HCT116 (cell line): ENCODE measurements at regions not wholly inside any gene's neighbourhood (a gene's known extent, or its start where the extent isn't known, plus 50 kb on each side); places are given as distances from the start of the nearest gene placed in this dataset.

ENCODE experiments used
- ATAC-seq: fragments of 200-7000 bp; cut with Tn5 transposase; 2 replicates; pipeline ENCODE4 v1.9.1; 2020; ENCODE audit warnings: mild to moderate bottlenecking, moderate library complexity
- BruUV-seq: library from RNA; stranded (reverse); fragments of 400-500 nt; replicated peaks from 2 replicates; lab custom pipeline; 2021; lab: Mats Ljungman, UMichigan
- CTCF ChIA-PET: fragments of 300-600 bp; sonication (Branson Sonifier 250); formaldehyde crosslinking; loops from one replicate; lab custom pipeline; 2021; ENCODE audit warnings: antibody characterized with exemption; lab: Charles Lee
- POLR2A ChIA-PET: fragments of 300-600, 350-600 bp; sonication (Branson Sonifier 250); formaldehyde crosslinking; loops from one replicate; lab custom pipeline; 2021; ENCODE audit warnings: antibody characterized with exemption; lab: Charles Lee
- RAD21 ChIA-PET, 2 experiments: fragments of 300-600 bp; sonication (Branson Sonifier 250); formaldehyde crosslinking; loops; one replicate each; lab custom pipeline; 2023; ENCODE audit warnings: low total read pairs in 2 of 2; ENCODE audit not compliant: uncharacterized antibody in 2 of 2, unreplicated experiment in 2 of 2, low non-redundant PET in 1 of 2; lab: Charles Lee
- DNase-seq: peaks from one replicate; pipeline ENCODE4 v3.0.0-alpha.2; 2010; ENCODE audit warnings: low read depth, low spot score
- H2AFZ ChIP-seq: fragments of 200-600 bp; shearing (Covaris generic), sonication (generic); 2 replicates; pipeline ENCODE4 v1.6.1; 2017; ENCODE audit warnings: low read depth, mixed run types, mixed read lengths, antibody characterized with exemption, low read length; ENCODE audit not compliant: poor library complexity, severe bottlenecking
- H3K27ac ChIP-seq: 2 replicates; pipeline ENCODE4 v1.5.1; 2012; ENCODE audit warnings: low read depth, low read length
- H3K27me3 ChIP-seq: fragments of 200-600 bp; sonication (generic); 2 replicates; pipeline ENCODE4 v1.6.1; 2016; ENCODE audit warnings: mixed run types, low read length, mixed read lengths; ENCODE audit not compliant: insufficient read depth
- H3K36me3 ChIP-seq, 2 experiments: fragments of 200-500 bp in 1 of 2; fragments of 200-600 bp in 1 of 2; sonication (Bioruptor generic) in 1 of 2; sonication (generic) in 1 of 2; 2 replicates each; pipeline versions ENCODE4 v1.5.1 to v1.6.1; 2014 to 2016; ENCODE audit warnings: low read length in 2 of 2, inconsistent platforms in 1 of 2, mixed read lengths in 1 of 2, mixed run types in 1 of 2; ENCODE audit not compliant: insufficient read depth in 2 of 2, control insufficient read depth in 1 of 2
- H3K4me1 ChIP-seq, 2 experiments: fragments of 200-600 bp in 1 of 2; sonication (generic) in 1 of 2; 2 replicates each; pipeline versions ENCODE4 v1.5.1 to v1.6.1; 2012 to 2017; ENCODE audit warnings: low read length in 2 of 2, inconsistent platforms in 1 of 2, mild to moderate bottlenecking in 1 of 2, mixed read lengths in 1 of 2, mixed run types in 1 of 2, moderate library complexity in 1 of 2; ENCODE audit not compliant: insufficient read depth in 2 of 2, control insufficient read depth in 1 of 2
- H3K4me2 ChIP-seq: fragments of 200-600 bp; sonication (generic); 2 replicates; pipeline ENCODE4 v1.6.1; 2017; ENCODE audit warnings: mixed run types, low read length, mixed read lengths
- H3K4me3 ChIP-seq, 2 experiments: fragments of 200-600 bp in 1 of 2; sonication (generic) in 1 of 2; replicated peaks in 1 of 2; 2 replicates each; pipeline ENCODE4 v1.5.1; 2011 to 2016; ENCODE audit warnings: low read length in 2 of 2, control low read depth in 1 of 2, low read depth in 1 of 2, mild to moderate bottlenecking in 1 of 2, mixed read lengths in 1 of 2, mixed run types in 1 of 2
- H3K79me2 ChIP-seq: fragments of 200-600 bp; sonication (generic); 2 replicates; pipeline ENCODE4 v1.6.1; 2017; ENCODE audit warnings: mild to moderate bottlenecking, mixed run types, low read length, moderate library complexity, mixed read lengths; ENCODE audit not compliant: insufficient read depth
- H3K9ac ChIP-seq: fragments of 200-600 bp; sonication (generic); 2 replicates; pipeline ENCODE4 v1.6.1; 2016; ENCODE audit warnings: low read length, mixed read lengths
- H3K9me2 ChIP-seq: fragments of 200-600 bp; sonication (generic), shearing (Covaris generic); 2 replicates; pipeline ENCODE4 v1.6.1; 2017; ENCODE audit warnings: mixed run types, mild to moderate bottlenecking, moderate library complexity; ENCODE audit not compliant: insufficient read depth
- H3K9me3 ChIP-seq, 2 experiments: fragments of 200-500 bp in 1 of 2; fragments of 200-600 bp in 1 of 2; sonication (Bioruptor generic) in 1 of 2; sonication (generic) in 1 of 2; 2 replicates each; pipeline ENCODE4 v1.6.1; 2014 to 2017; ENCODE audit warnings: low read length in 2 of 2, mixed read lengths in 2 of 2, inconsistent platforms in 1 of 2, low read depth in 1 of 2, mild to moderate bottlenecking in 1 of 2, mixed run types in 1 of 2, moderate library complexity in 1 of 2; ENCODE audit not compliant: control insufficient read depth in 1 of 2, insufficient read depth in 1 of 2
- H4K20me1 ChIP-seq: fragments of 200-600 bp; sonication (generic), shearing (Covaris generic); 2 replicates; pipeline ENCODE4 v1.6.1; 2017; ENCODE audit warnings: mixed run types, mild to moderate bottlenecking, moderate library complexity; ENCODE audit not compliant: insufficient read depth
- CBX3 ChIP-seq: IDR thresholded peaks from 2 replicates; pipeline ENCODE4 v1.6.1; 2012; ENCODE audit warnings: low read depth
- CEBPB ChIP-seq: IDR thresholded peaks from 2 replicates; pipeline ENCODE4 v1.6.1; 2012; ENCODE audit warnings: low read depth
- ELF1 ChIP-seq: IDR thresholded peaks from 2 replicates; pipeline ENCODE4 v1.6.1; 2012; ENCODE audit warnings: low read depth, borderline replicate concordance
- EZH2phosphoT487 ChIP-seq: fragments of 200-600 bp; IDR thresholded peaks from 2 replicates; pipeline ENCODE4 v1.6.1; 2018; ENCODE audit warnings: antibody characterized with exemption, borderline replicate concordance
- JUND ChIP-seq: IDR thresholded peaks from 2 replicates; pipeline ENCODE4 v1.6.1; 2012
- MAX ChIP-seq: IDR thresholded peaks from 2 replicates; pipeline ENCODE4 v1.6.1; 2012
- POLR2A ChIP-seq: IDR thresholded peaks from 2 replicates; pipeline ENCODE4 v1.7.0; 2011; ENCODE audit warnings: borderline replicate concordance; ENCODE audit not compliant: insufficient read depth, insufficient read length; ENCODE audit errors: extremely low read depth
- RAD21 ChIP-seq: IDR thresholded peaks from 2 replicates; pipeline ENCODE4 v1.6.1; 2012; ENCODE audit warnings: low read depth, mild to moderate bottlenecking
- REST ChIP-seq: IDR thresholded peaks from 2 replicates; pipeline ENCODE4 v1.6.1; 2012; ENCODE audit warnings: low read depth
- SP1 ChIP-seq: IDR thresholded peaks from 2 replicates; pipeline ENCODE4 v1.6.1; 2012; ENCODE audit warnings: low read depth
- SRF ChIP-seq: IDR thresholded peaks from 2 replicates; pipeline ENCODE4 v1.6.1; 2012; ENCODE audit warnings: low read depth
- TCF7L2 ChIP-seq: IDR thresholded peaks from 2 replicates; pipeline ENCODE4 v1.7.0; 2011; ENCODE audit warnings: borderline replicate concordance, inconsistent platforms; ENCODE audit not compliant: insufficient read depth, insufficient read length; ENCODE audit errors: extremely low read depth
- YY1 ChIP-seq: IDR thresholded peaks from 2 replicates; pipeline ENCODE4 v1.6.1; 2011; ENCODE audit warnings: low read length, low read depth, moderate library complexity, mild to moderate bottlenecking; ENCODE audit not compliant: insufficient replicate concordance; ENCODE audit errors: extremely low read depth
- ZNF274 ChIP-seq: fragments of 200-500 bp; sonication (Bioruptor generic); IDR thresholded peaks from 2 replicates; pipeline ENCODE4 v1.6.1; 2014; ENCODE audit warnings: mild to moderate bottlenecking, low read depth, low read length, inconsistent platforms
- intact Hi-C: fragments of 100-400 bp; cut with micrococcal nuclease; formaldehyde crosslinking; loops from 2 replicates; pipeline ENCODE4 v1.10.0; 2022

- TF ChIP-seq SRF (no peak), POLR2A (no peak), REST (no peak), RAD21 (no peak), JUND (no peak), ZNF274 (no peak), EZH2phosphoT487 (no peak), CBX3 (no peak)
Measured at GRCh38 chr20:53679597-53680309, 86.1 kb upstream of the ZNF217 start (continued).

- Histone ChIP-seq H4K20me1 (no peaks in the 10 kb centered on the region), H3K27me3 (no peaks in the 10 kb centered on the region)
- POLR2A ChIA-PET: no interaction called here
- intact Hi-C loops: no loop called here
- TF ChIP-seq SP1 (no peak), YY1 (no peak), TCF7L2 (no peak), ELF1 (no peak), CEBPB (no peak), CBX3 (no peak), MAX (no peak)
- TF ChIP-seq, all 23 proteins: peak for 0
- Histone ChIP-seq H3K4me3 (no peak overlapping the region), H3K79me2 (no peaks in the 10 kb centered on the region), H3K9me2 (no peaks in the 10 kb centered on the region), H3K36me3 (no peaks in the 10 kb centered on the region), H3K9ac (no peak overlapping the region), H3K4me1 (peaks cover 4 to 6% of the 10 kb centered on the region in 2 experiments; a peak in 2 of 4 replicates), H3K4me2 (no peak overlapping the region), H3K27ac (no peak overlapping the region), H3K9me3 (no peaks in the 10 kb centered on the region), H2AFZ (peak overlapping the region; percentile 57)
- CTCF ChIA-PET: no interaction called here
- RAD21 ChIA-PET: no interaction called here
- no peak for ATAC-seq
- no TSS peak for BruUV-seq
- DNase-seq: no peak
Measured at GRCh38 chr20:53678990-53679596, 85.5 kb upstream of the ZNF217 start.
